CD4-positive, alpha-beta T cell treated with Interleukin-15 for 1 hour (primary cell): ENCODE measurements at regions not wholly inside any gene's neighbourhood (a gene's known extent, or its start where the extent isn't known, plus 50 kb on each side); places are given as distances from the start of the nearest gene placed in this dataset.
"Not testable (repeated sequence)": the region's sequence is repeated elsewhere in the genome, so short reads cannot be mapped to it uniquely, and the experiment has no call there.

ENCODE experiments used
- DNase-seq: peaks from one replicate; pipeline ENCODE4 v3.0.0-alpha.2; 2020

DNA sequence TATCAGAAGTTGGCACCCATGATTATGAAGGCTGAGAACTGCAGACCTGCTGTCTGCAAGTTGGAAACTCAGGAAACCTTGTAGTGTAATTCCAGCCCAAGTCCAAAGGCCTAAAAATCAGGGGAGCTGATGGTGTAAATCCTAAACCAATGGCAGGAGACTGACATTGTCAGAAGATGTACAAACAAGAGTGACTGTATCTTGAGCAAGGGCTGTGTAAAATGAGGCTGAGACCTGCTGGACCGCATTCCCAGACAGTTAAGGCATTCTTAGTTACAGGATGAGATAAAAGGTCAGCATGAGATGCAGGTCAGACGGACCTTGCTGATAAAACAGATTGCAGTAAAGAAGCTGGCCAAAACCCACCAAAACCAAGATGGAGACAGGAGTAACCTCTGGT lies 147.7 kb downstream of the COG6 start:
- no peak for DNase-seq

DNA sequence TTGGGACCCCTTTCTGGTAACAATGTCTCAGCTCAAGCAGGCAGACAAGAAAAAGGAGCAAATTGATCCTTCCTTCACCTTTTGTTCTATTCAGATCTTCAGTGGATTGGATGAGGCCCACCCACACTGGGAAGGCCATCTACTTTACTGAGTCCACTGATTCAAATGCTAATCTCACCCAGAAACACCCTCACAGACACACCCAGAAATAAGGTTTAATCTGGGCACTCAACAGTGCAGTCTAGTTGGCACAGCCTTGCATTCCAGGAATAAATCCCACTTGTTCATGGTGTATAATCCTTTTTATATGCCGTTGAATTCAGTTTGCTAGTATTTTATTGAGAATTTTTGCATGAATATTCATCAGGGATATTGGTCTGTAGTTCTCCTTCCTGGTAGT lies 148.4 kb downstream of the COG6 start:
- DNase-seq = no peak

DNA sequence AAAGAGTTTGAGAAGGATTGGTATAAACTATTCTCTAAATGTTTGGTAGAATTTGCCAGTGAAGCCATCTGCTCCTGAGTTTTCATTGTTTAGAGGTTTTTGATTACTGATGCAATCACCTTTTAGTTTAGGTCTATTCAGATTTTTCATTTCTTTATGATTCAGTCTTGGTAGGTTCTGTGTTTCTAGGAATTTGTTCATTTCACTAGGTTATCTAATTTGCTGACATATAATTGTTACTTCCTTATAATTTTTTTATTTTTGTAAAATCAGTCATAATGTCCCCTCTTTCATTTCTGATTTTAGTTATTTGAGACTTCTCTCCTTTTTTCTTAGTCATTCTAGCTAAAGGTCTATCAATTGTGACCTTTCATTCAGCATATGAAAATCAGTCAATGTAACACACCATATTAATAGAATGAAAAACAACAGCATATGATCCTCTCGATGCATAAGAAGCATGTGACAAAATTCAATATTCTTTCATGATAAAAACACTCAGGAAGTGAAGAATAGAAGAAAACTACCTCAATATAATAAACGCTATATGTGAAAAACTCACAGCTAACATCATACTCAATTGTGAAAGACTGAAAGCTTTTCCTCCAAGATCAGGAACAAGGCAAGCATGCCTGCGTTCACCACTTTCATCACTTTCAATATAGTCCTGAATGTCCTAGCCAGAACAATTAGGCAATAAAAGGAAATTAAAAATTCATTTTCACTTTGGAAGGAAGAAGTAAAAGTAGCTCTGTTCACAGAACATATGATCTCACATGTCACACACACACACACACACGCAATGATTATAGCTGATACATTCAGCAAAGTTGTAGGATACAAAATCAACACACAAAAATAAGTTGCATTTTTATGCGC lies 149.1 kb downstream of the COG6 start:
- DNase-seq = no peak

DNA sequence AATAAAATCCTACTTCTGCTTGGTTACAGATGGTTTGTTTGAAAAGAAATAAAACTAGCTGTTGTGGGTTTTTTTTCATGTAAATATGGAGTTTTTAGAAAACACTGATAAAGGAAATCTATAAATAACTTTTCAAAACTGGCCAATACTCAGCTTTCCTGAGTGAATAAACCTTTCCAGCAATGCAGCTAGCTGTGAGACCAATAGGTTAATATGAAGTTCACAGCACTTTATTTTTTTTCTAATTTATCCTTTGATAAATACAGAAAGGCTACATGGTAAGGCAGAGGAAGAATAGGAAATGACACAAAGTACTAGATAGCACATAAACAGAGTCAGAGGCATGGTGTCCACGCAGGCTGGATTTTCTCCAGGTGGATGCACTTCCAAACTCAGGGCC lies 154.0 kb downstream of the COG6 start:
- no peak for DNase-seq

DNA sequence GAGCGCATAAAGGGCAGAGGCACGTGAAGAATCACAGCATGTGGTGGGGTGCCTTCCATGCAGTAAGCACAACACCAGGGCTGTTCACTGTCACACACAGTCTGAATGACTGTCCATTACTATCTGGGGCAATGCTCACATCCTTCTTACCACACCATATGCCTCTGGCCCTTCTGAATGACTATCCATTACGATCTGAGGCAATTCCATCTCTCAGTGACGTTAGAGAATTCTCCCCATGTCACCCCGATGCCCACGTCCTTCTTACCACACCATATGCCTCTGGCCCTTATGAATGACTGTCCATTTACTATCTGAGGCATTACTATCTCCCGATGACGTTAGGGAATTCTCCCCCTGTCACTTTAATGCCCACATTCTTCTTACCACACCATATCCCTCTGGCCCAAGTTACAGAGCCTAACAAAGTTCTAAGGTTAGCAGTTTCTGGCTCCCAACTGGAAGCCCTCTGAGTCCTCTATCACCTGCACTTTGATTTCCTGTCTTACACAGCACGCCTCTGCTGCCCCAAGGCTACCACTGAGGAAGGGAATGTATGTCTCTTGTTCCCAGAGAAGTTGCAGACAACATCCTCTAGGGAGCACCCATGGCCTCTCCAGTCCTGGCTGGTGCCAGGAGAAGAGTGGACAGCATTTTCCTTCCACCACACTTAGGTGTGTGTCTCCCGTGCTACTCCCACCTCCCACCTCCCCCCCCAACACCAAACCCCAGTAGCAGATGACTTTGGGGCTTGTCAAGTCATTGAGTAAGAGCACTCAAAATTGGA lies 154.8 kb downstream of the COG6 start:
- DNase-seq = no peak

DNA sequence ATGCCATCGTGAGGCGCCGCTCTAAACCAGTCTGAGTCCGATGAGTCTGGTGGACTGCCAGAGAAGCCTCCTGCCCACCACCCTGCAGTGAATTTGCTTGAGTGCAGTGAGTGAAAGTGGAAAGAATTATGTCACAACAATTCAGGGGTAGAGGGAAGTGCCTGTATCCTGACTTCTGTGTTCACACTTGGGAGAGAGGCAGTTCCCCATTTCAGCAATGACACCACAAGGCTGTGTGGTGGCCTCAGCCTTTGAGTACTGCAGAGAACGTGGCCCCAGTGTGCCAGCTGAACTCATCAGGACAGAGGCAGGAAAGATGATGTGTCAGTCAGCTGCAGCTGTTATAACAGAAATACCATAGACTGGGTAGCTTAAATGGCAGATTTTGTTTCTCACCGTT lies 155.6 kb downstream of the COG6 start:
- no peak for DNase-seq

DNA sequence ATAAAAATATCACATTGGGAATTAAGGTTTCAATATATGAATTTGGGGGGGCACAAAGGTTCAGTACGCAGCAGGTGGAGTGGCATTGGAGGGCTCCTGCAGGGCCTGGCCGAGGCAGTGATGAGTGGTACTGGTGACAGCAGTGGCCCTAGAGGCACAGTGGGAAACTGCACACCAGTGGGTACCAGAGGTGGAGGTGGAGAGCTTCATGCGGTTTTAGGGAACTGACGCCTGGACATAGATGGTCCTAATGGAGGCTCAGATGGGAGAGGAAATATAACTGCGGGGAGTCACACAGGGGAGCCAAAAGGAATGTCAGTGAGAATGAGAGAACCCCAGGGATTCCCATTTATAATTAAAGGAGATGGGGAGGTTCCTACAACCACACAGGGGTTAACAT lies 156.2 kb downstream of the COG6 start:
- no peak for DNase-seq

DNA sequence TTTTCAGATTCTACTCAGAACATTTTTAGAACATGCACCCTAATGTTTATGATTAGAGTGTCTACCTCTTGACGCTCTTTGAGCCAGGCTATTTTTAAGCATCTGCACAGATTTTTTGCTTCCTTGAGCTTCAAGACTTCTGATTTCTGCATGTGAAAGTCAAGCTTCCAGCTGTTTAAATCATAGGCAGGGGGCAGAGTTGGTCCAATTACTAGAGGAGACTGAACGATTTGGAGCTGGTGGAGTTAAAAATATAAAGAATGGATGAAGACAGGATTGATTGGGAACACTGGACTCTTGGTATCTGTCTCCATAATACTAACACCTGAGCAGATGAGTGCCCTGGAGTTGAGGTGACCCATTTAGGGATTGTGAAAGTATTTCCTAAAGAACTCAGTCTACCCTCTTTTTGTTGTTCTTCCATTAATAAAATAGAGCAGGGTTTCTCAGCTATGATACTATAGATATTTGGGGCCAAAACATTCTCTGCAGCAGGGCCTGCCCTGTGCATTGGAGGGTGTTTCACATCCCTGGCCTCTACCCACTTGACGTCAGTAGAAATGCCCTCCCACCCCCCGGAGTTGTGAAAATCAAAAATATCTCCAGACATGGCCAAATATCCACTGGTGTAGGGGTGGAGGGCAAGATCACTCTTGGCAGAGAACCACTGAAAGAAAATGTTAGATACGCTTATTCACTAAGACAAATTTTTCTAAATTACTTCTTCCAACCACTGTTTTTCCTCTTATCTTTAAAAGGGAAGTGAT lies 160.1 kb downstream of the COG6 start:
- DNase-seq = no peak

DNA sequence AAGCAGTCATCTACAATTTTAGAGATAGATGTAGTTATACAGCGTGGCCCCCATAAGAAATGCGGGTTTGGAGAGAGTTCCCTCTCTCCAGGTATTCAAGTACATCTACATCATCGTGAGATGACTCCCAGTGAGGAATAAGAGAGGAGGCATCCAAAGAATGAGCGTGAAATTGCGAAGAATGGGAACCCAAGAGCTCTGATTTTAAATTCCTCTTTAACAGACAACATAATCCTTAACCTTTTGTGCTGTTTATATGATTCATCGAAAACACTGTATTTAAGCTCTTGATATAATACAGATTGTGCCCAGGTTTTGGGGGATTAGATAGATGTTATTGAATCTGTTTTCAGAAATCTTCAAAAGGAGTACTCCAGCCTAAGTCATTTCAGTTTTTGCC lies 161.5 kb downstream of the COG6 start:
- no peak for DNase-seq

DNA sequence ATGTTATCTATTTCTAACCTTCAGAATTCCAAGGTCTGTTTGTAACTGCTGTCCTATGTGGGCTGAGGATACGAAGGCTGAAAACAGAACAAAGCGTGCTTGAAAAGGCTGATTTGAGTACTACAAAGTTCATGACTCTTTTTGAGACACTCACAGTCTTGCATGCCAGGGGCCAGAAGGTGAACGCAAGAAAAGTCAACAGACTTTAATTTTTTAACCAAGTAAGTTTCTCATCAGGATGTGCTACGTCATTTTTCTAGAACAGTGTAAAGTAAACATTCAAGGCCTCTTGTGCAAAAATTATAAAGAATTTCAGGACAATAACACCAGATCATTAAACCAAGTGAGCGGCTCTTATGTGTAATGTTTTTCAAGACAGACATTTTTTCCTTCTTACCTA lies 163.5 kb downstream of the COG6 start:
- no peak for DNase-seq

DNA sequence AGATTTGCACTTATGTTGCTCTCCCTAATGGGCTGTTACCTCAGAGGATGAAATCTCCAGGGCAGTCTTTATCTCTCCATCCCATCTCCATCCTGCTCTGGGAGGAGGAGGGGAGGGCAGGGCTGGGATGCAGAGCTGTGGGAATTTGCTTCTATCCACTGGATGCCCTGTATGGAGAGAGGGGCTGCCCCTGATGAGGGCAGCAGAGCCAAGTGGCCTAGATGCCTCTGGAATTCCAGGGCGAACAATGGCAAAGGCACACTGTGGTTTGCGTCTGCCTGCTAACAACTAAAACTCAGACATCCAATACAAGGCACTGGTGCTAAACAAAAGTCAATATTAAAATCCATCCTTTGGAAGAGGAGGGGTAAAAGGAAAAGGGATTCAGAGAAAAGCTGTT lies 165.1 kb downstream of the COG6 start:
- no peak for DNase-seq

DNA sequence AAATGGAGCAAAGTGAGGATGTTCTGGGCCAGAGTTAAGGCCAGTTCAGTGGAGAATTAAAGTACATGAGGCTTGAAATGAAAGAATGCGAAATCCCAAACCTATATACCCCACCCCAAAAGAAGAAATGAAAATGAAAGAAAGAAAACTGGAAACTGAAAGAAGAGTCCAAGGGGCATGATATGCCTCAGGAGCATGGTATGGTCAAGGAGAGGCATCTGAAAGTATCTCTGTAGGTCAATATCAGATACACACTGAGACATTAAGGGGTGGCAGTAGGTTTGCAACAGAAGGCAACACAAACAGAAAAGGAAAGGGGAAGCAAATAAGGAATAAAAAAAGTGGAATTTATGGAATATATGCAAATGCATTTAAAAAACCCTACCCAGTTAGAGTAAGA lies 166.5 kb downstream of the COG6 start:
- no peak for DNase-seq

DNA sequence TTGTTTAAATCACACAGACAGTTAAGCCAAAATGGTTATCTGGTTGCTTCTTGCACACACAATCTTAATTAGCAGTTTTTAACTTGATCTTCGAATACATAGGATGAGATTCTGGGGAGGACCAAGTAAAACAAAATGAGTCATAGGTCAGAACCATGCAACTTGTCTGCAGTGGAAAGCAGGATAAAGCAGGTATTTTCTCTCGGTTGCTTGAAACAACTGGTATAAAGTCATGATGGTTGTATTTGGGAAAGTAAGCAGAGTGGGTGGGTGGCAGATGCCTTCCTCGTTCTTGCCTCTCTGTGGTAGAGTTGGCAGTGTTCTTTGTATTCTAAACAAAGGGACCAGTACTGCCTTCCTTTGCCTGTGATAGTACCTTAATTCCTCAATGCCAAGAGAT lies 167.0 kb downstream of the COG6 start:
- no peak for DNase-seq

DNA sequence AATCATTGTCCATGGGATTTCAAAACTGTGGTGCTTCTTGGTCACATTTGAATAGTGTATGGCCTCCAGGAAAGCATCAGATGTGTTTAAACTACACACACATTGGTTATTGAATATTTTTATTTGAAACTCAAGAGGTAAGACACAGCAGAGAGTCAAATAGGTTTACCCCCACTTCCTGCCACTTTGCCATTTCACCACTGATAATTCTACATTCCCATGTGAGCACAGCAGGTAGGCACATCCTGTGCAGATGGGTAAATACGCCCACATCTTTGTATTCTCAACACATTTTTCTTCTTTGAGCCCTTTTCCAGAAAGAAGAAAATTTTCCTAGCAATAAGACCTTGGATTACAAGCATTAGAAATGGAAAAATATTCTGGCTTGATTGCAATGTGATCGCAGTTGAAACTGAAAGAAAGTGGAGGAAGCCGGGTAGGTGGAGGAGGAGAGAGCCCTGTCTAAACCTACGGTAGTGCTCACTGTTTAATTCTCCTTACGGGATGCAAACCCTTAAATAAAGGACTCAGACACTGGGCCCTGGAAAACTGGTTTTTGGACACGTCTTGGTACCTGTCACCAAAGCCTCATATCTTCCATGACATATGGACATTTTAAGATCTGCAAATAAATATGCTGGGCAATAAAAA lies 167.7 kb downstream of the COG6 start:
- DNase-seq = no peak

DNA sequence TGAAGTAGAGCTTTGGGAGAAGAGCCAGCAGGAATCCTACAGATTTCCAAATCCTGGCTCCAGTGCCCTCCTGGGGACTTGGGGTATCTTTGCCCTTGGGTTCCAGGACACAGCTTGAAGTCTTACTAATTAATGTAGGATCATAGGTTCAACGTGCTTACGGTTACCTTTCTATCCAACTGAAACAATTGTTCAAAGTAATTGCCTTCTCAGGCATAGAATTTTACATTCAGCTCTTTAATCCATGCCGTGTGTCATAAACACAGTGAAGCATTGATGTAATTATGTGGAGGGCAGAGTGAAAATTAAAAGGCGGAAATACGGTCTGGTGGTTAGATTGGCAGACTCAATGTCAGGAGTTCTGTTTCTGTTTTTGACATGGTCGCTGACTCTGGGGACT lies 170.4 kb downstream of the COG6 start:
- DNase-seq = no peak

DNA sequence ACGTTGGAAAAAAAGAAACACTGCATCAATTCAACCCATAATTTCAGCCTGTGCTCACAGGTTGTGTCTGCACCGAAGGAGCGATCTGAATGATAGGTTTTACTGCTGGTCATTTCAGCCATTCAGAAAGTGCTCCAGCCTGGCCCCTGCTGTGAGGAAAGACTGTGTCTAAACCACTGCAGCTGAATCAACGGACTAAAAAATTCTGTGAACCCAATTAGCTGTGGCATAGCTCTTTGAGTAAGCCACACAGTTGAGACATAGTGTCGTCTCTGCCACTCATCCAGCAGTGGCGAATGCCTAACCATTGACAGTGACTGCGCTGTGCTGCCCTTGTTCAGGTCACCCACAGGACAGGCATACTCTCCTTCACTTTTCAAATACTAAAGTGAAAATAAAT lies 179.8 kb downstream of the COG6 start:
- DNase-seq = no peak

DNA sequence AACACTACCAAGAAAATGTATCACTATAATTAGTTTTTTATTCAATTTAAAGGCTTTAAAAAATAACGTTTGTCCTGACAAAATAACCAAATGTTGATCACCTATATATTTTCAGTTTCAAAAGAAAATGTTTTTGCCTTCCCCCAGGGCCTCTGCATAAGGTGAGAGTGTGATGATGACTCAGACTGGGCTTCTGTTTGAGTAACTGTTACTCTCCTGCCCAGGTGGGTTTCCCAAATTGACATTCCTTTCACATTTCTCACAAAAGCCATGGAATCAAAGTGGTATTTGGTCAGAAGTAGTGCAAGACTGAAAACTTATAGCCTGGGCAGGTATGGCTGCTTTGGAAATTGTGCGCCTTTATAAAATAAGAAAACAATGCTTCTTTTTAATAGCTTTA lies 180.6 kb downstream of the COG6 start:
- DNase-seq = no peak

DNA sequence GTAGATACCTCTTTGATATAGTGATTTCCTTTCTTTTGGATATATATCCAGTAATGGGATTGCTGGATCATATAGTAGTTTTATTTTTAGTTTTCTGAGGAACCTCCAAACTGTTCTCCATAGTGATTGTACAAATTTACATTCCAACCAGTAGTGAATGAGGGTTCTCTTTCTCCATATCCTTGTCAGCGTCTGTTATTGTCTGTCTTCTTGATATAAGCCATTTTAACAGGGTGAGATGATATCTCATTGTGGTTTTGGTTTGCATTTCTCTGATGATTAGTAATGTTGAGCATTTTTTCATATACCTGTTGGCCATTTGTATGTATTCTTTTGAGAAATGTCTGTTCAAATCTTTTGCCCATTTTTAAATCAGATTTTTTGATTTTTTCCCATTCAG lies 182.4 kb downstream of the COG6 start:
- DNase-seq = not testable (repeated sequence)

DNA sequence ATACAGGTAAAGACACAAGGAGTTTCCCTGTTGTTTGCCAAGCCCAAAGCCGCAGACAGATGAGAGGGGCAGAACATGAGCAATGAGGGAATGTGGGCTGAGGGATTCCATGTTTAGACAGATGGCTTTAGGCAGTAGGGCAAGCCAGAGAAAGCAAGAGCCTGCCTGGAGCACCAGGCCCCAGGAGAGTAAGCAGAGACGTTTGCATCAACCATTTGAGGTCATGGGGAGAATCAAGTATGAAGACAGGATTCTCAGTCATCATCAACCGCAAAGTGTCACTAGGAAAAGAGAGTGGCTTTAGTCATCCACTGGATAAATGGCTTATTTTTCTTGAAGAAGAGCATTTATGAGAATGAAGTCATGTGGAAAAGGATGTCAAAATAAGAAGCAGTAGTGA lies 184.7 kb downstream of the COG6 start:
- no peak for DNase-seq

DNA sequence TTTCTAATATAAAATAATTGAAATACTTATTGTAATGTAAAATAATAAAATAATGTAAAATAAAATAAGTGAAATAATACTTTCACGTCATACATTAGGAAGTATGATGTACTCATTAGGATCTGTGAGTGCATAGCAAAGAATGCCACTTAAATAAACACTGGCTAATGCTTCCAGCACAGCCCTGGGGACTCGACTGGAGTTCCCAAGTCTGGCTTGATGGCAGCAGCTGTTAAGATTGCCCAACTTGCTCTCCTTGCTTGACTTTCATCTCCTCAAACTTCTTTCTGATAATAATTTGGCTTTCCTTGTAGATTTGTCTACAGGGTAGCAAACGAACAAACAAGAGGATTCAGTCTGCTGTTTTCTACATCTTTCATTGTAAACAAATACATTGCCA lies 191.9 kb downstream of the COG6 start:
- DNase-seq = no peak

DNA sequence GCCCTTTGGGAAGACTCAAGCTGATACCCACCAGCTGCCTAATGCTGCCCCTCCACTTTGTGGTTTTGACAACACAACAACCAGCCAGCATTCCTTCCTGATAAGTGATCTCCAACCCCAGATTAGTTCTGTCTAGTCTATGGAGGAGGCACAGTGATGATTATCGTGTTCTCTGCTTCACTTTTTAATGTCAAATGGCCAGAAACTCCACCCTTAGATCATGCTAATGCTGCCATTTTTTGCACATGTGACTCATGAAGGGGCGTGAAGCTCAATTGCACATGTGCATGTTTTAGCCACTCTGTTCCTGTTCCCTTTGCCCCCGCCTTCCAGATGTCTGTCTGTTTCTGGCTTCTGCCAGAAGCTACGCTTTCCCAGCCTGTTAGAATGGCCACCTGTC lies 199.8 kb downstream of the COG6 start:
- DNase-seq = no peak

DNA sequence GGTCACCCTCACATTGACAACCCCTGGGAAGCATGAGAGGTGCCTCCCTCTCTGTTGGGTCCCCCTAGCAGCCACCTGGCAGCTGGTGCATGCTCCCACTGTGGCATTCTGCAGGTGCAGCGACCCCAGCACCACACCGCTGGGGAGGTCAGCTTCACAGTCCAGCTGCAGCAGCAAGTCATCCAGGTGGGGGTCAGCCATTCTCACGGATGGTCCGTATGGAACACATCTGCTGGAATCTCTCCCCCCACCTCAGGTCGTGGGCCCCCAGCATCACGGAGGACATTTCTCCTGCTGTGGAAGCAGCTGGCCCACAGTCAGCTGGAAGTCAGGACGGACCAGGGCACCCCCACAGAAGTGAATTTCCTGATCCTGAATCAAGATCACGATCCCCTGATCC lies 201.3 kb downstream of the COG6 start:
- no peak for DNase-seq

DNA sequence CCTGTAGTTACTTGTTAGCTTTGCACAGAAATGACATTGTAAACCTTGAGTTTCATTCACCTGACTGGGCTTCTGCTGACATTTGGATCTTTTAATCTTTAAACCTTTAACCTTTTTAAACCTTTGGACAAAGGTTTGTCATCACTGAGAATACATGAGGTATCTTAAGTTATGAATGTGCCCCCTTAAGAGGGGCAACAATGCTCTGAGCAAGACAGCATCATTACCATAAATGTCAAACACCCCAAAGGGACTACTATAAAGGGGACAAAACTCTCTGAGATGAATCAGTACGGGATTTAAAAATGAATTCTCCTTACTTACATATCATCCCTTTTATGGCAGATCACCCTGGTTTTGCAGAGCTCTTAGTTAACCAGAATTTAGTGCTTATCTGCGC lies 203.3 kb downstream of the COG6 start:
- DNase-seq = no peak
